COLO668 (cell line): ENCODE measurements at regions not wholly inside any gene's neighbourhood (a gene's known extent, or its start where the extent isn't known, plus 50 kb on each side); places are given as distances from the start of the nearest gene placed in this dataset.
"Not testable (repeated sequence)": the region's sequence is repeated elsewhere in the genome, so short reads cannot be mapped to it uniquely, and the experiment has no call there.

ENCODE experiments used
- DNase-seq: peaks from one replicate; lab custom pipeline; 2025; ENCODE audit not compliant: unreplicated experiment; lab: John Stamatoyannopoulos, UW

GRCh38 chr6:139965393-139965792, 590.9 kb upstream of the CITED2 start:
- DNase-seq, result no peak

- no peak for DNase-seq
Measured at GRCh38 chr6:139964737-139965136, 590.3 kb upstream of the CITED2 start.

GRCh38 chr6:139962654-139963347, 588.4 kb upstream of the CITED2 start:
- no peak for DNase-seq

GRCh38 chr6:139961190-139961589, 586.7 kb upstream of the CITED2 start:
- no peak for DNase-seq

GRCh38 chr6:139960671-139961070, 586.2 kb upstream of the CITED2 start:
- no peak for DNase-seq

- no peak for DNase-seq
Measured at GRCh38 chr6:139955366-139956155, 581.1 kb upstream of the CITED2 start.

GRCh38 chr6:139954463-139955071, 580.1 kb upstream of the CITED2 start:
- no peak for DNase-seq

- DNase-seq, result not testable (repeated sequence)
Measured at GRCh38 chr6:139953780-139954179, 579.3 kb upstream of the CITED2 start.

GRCh38 chr6:139951172-139951571, 576.7 kb upstream of the CITED2 start:
- DNase-seq, result no peak

GRCh38 chr6:139944976-139945375, 570.5 kb upstream of the CITED2 start:
- no peak for DNase-seq

GRCh38 chr6:139944131-139944530, 569.7 kb upstream of the CITED2 start:
- no peak for DNase-seq

- no peak for DNase-seq
Measured at GRCh38 chr6:139943391-139943790, 568.9 kb upstream of the CITED2 start.

- no peak for DNase-seq
Measured at GRCh38 chr6:139942331-139942730, 567.9 kb upstream of the CITED2 start.

- no peak for DNase-seq
Measured at GRCh38 chr6:139941826-139942225, 567.4 kb upstream of the CITED2 start.

GRCh38 chr6:139940741-139941729, 566.6 kb upstream of the CITED2 start:
- DNase-seq, result no peak

- no peak for DNase-seq
Measured at GRCh38 chr6:139939189-139939979, 564.9 kb upstream of the CITED2 start.

GRCh38 chr6:139932671-139933070, 558.2 kb upstream of the CITED2 start:
- no peak for DNase-seq

GRCh38 chr6:139931747-139932146, 557.3 kb upstream of the CITED2 start:
- no peak for DNase-seq

GRCh38 chr6:139927742-139928305, 553.4 kb upstream of the CITED2 start:
- DNase-seq, result no peak

GRCh38 chr6:139927236-139927635, 552.8 kb upstream of the CITED2 start:
- DNase-seq, result no peak
